Spleen (tissue), 11 donors: ENCODE measurements at regions not wholly inside any gene's neighbourhood (a gene's known extent, or its start where the extent isn't known, plus 50 kb on each side); places are given as distances from the start of the nearest gene placed in this dataset.

Source experiments
- DNase-seq: peaks from one replicate; pipeline ENCODE4 v3.0.0-alpha.2; 2020
- H3K27ac ChIP-seq, 8 donors: fragments of 200-600 bp; sonication (generic) in 7 of 8; 1 replicate in 4 of 8; 2 replicates in 4 of 8; pipeline versions ENCODE4 v1.5.0 to v1.8.0; 2016 to 2021; ENCODE audit warnings: inconsistent platforms in 4 of 8, mild to moderate bottlenecking in 4 of 8, moderate library complexity in 1 of 8
- H3K27me3 ChIP-seq, 7 donors: fragments of 200-600 bp; sonication (generic) in 6 of 7; replicated peaks in 1 of 7; 1 replicate in 4 of 7; 2 replicates in 3 of 7; pipeline versions ENCODE4 v1.5.0 to v1.8.0; 2016 to 2021; ENCODE audit warnings: inconsistent platforms in 3 of 7, mild to moderate bottlenecking in 1 of 7
- H3K36me3 ChIP-seq, 6 donors: fragments of 200-600 bp; sonication (generic) in 5 of 6; 1 replicate in 4 of 6; 2 replicates in 2 of 6; pipeline versions ENCODE4 v1.5.0 to v1.8.0; 2016 to 2021; ENCODE audit warnings: inconsistent platforms in 2 of 6
- H3K4me1 ChIP-seq, 6 donors: fragments of 200-600 bp; sonication (generic) in 5 of 6; 1 replicate in 3 of 6; 2 replicates in 3 of 6; pipeline versions ENCODE4 v1.5.0 to v1.8.0; 2016 to 2021; ENCODE audit warnings: inconsistent platforms in 3 of 6
- H3K4me3 ChIP-seq, 8 donors: fragments of 200-600 bp; sonication (generic) in 7 of 8; 1 replicate in 4 of 8; 2 replicates in 4 of 8; pipeline versions ENCODE4 v1.5.0 to v1.8.0; 2016 to 2021; ENCODE audit warnings: inconsistent platforms in 4 of 8, mild to moderate bottlenecking in 4 of 8, moderate library complexity in 2 of 8
- H3K9me3 ChIP-seq, 8 donors: fragments of 200-600 bp; sonication (generic) in 7 of 8; 1 replicate in 4 of 8; 2 replicates in 4 of 8; pipeline versions ENCODE4 v1.5.0 to v1.8.0; 2016 to 2021; ENCODE audit warnings: inconsistent platforms in 4 of 8
- POLR2A ChIP-seq, 3 donors: fragments of 450-650 bp; IDR thresholded peaks; one replicate each; pipeline ENCODE4 v1.5.1; 2017; ENCODE audit warnings: antibody characterized with exemption in 3 of 3, mild to moderate bottlenecking in 1 of 3
- POLR2AphosphoS5 ChIP-seq, 3 donors: sonication (generic); formaldehyde crosslinking; IDR thresholded peaks; one replicate each; pipeline ENCODE4 v1.5.1; 2017; ENCODE audit warnings: antibody characterized with exemption in 3 of 3
- WGBS, 5 donors: extraction: QIAGEN DNeasy Blood & Tissue Kit in 3 of 5; methylation state at CpG; one replicate each; pipeline versions ENCODE4 v1.1.5 to v1.1.7; 2013 to 2018; 5-methylcytosine and 5-hydroxymethylcytosine counted together
- intact Hi-C: fragments of 100-400 bp; cut with DNase I; formaldehyde crosslinking; loops from one replicate; pipeline ENCODE4 v1.15.0; 2023; ENCODE audit warnings: low total_unique reads
- TF ChIP-seq, protein P1 (sequence below), 11 experiments: fragments of 200-600 bp in 7 of 11; fragments of 450-650 bp in 4 of 11; sonication (generic) in 4 of 11; IDR thresholded peaks in 8 of 11; conservative IDR thresholded peaks in 3 of 11; 1 replicate in 7 of 11; 2 replicates in 4 of 11; pipeline versions ENCODE4 v1.4.0 to v1.8.0; 2016 to 2021; ENCODE audit warnings: antibody characterized with exemption in 11 of 11, inconsistent platforms in 4 of 11, mild to moderate bottlenecking in 1 of 11
- donor health status: healthy with polysubstance abuse.
- donor health status: DM: no; HTN: no; CAD: no; lungs with moderate emphysema.
- donor health status: DM: no; HTN: no; CAD: no.
- donor health status: Bipolar disorder and iron deficiency.
- donor health status: healthy.
- donor health status: DM: no; HTN: no; CAD: no.
- donor health status: DM: yes; HTN: yes; CAD: no.

GRCh38 chr15:94909510-94909909, 678.1 kb downstream of the MCTP2 start:
- Histone ChIP-seq H3K36me3 (no peaks in the 10 kb centered on the region), H3K27ac (no peak overlapping the region), H3K27me3 (no peaks in the 10 kb centered on the region), H3K4me1 (no peaks in the 10 kb centered on the region), H3K4me3 (no peak overlapping the region), H3K9me3 (peaks cover 0 to 71% (median 42%) of the 10 kb centered on the region in 8 donors)
- DNase-seq = no peak
- intact Hi-C loops = no loop called here
- TF ChIP-seq POLR2A (IDR thresholded peaks at IDR 0.05) = no peak
- TF ChIP-seq, protein P1, sequence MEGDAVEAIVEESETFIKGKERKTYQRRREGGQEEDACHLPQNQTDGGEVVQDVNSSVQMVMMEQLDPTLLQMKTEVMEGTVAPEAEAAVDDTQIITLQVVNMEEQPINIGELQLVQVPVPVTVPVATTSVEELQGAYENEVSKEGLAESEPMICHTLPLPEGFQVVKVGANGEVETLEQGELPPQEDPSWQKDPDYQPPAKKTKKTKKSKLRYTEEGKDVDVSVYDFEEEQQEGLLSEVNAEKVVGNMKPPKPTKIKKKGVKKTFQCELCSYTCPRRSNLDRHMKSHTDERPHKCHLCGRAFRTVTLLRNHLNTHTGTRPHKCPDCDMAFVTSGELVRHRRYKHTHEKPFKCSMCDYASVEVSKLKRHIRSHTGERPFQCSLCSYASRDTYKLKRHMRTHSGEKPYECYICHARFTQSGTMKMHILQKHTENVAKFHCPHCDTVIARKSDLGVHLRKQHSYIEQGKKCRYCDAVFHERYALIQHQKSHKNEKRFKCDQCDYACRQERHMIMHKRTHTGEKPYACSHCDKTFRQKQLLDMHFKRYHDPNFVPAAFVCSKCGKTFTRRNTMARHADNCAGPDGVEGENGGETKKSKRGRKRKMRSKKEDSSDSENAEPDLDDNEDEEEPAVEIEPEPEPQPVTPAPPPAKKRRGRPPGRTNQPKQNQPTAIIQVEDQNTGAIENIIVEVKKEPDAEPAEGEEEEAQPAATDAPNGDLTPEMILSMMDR (IDR thresholded peaks at IDR 0.05 in 8 of 11, conservative IDR thresholded peaks at IDR 0.05 in 3 of 11) = no peak
- no peak for TF ChIP-seq POLR2AphosphoS5 (IDR thresholded peaks at IDR 0.05)
- WGBS, 5 donors = 40 to 96% (median 86%) methylated on average over 1 of the region's 1 CpG

- DNase-seq = no peak
- peaks cover 0 to 74% (median 42%) of the 10 kb centered on the region in 8 donors for H3K9me3 ChIP-seq
- H3K36me3 ChIP-seq = no peaks in the 10 kb centered on the region
- no peaks in the 10 kb centered on the region for H3K4me1 ChIP-seq
- H3K4me3 ChIP-seq = no peak overlapping the region
- H3K27ac ChIP-seq = no peak overlapping the region
- TF ChIP-seq POLR2AphosphoS5 (IDR thresholded peaks at IDR 0.05) (no peak), POLR2A (IDR thresholded peaks at IDR 0.05) (no peak)
- TF ChIP-seq, protein P1 (IDR thresholded peaks at IDR 0.05 in 8 of 11, conservative IDR thresholded peaks at IDR 0.05 in 3 of 11) = no peak
- intact Hi-C loops = no loop called here
- no peaks in the 10 kb centered on the region for H3K27me3 ChIP-seq
Measured at GRCh38 chr15:94910166-94910565, 678.8 kb downstream of the MCTP2 start.

GRCh38 chr15:94912760-94913159, 681.4 kb downstream of the MCTP2 start:
- Histone ChIP-seq H3K4me1 (no peaks in the 10 kb centered on the region), H3K9me3 (peaks cover 0 to 54% (median 25%) of the 10 kb centered on the region in 8 donors), H3K4me3 (no peak overlapping the region), H3K27me3 (no peaks in the 10 kb centered on the region), H3K27ac (no peak overlapping the region), H3K36me3 (no peaks in the 10 kb centered on the region)
- DNase-seq = no peak
- intact Hi-C loops = no loop called here
- WGBS, 5 donors = 70 to 86% (median 83%) methylated on average over 3 of the region's 3 CpGs
- TF ChIP-seq, protein P1 (IDR thresholded peaks at IDR 0.05 in 8 of 11, conservative IDR thresholded peaks at IDR 0.05 in 3 of 11) = no peak
- TF ChIP-seq POLR2AphosphoS5 (IDR thresholded peaks at IDR 0.05) = no peak
- no peak for TF ChIP-seq POLR2A (IDR thresholded peaks at IDR 0.05)

DNA sequence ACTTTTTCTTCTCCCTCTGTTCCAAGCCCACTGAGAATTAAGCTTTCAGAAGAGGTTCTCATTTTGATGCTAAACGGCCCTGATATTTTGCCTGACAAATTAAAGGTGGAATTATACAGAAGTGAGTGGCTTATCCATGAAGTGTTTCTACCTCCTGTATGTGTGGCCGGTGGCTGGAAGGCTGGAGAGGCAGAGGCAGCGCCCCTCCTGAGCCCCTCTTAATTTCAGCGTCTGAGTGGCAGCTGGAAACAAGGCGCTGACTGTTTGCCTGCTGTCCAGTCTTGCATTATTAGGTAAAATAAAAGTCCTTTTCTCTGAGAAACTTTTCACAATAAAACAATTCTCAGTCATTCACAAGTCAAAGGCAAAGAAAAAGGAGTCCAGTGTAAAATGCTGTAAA, 685.7 kb downstream of the MCTP2 start:
- WGBS, 5 donors = 65 to 81% (median 67%) methylated on average over 5 of the region's 5 CpGs
- no peaks in the 10 kb centered on the region for H3K27me3 ChIP-seq
- peaks cover 0 to 22% (median 2%) of the 10 kb centered on the region in 8 donors for H3K9me3 ChIP-seq
- no peak for DNase-seq
- H3K4me3 ChIP-seq = no peak overlapping the region
- intact Hi-C loops = no loop called here
- H3K27ac ChIP-seq = no peak overlapping the region
- no peaks in the 10 kb centered on the region for H3K36me3 ChIP-seq
- TF ChIP-seq, protein P1 (IDR thresholded peaks at IDR 0.05 in 8 of 11, conservative IDR thresholded peaks at IDR 0.05 in 3 of 11) = no peak
- TF ChIP-seq POLR2A (IDR thresholded peaks at IDR 0.05) (no peak), POLR2AphosphoS5 (IDR thresholded peaks at IDR 0.05) (no peak)
- H3K4me1 ChIP-seq = no peaks in the 10 kb centered on the region
